ENCODE measurements at regions not wholly inside any gene's neighbourhood (a gene's known extent, or its start where the extent isn't known, plus 50 kb on each side); places are given as distances from the start of the nearest gene placed in this dataset.

GRCh38 chr1:83000286-83000685 lies 998.6 kb downstream of the TTLL7 start:
- no peak for FAIRE-seq

GRCh38 chr1:82995951-82996350 lies 1003.0 kb downstream of the TTLL7 start:
- no peak for DNase-seq (ENCODE audit: low spot score)
- FAIRE-seq = no peak

More at GRCh38 chr1:83000286-83000685, 998.6 kb downstream of the TTLL7 start:
- no peak for DNase-seq (ENCODE audit: low spot score)

GRCh38 chr1:82994616-82995263 lies 1004.2 kb downstream of the TTLL7 start:
- FAIRE-seq (no peak), DNase-seq (ENCODE audit: low spot score) (no peak)

GRCh38 chr1:82991569-82991968 lies 1007.4 kb downstream of the TTLL7 start:
- FAIRE-seq = no peak

GRCh38 chr1:82979593-82980236 lies 1019.2 kb downstream of the TTLL7 start:
- DNase-seq (ENCODE audit: low spot score) (no peak), FAIRE-seq (no peak)

More at GRCh38 chr1:82991569-82991968, 1007.4 kb downstream of the TTLL7 start:
- no peak for DNase-seq (ENCODE audit: low spot score)

GRCh38 chr1:82978461-82979324 lies 1020.2 kb downstream of the TTLL7 start:
- FAIRE-seq (no peak), DNase-seq (ENCODE audit: low spot score) (peak; percentile 37)

GRCh38 chr1:82972841-82973553 lies 1025.9 kb downstream of the TTLL7 start:
- FAIRE-seq (no peak), DNase-seq (ENCODE audit: low spot score) (no peak)

- FAIRE-seq (no peak), DNase-seq (ENCODE audit: low spot score) (no peak)
Observed at GRCh38 chr1:82969340-82969739, 1029.6 kb downstream of the TTLL7 start.

GRCh38 chr1:82962658-82963057 lies 1036.3 kb downstream of the TTLL7 start:
- FAIRE-seq = no peak
- DNase-seq (ENCODE audit: low spot score) = no peak

GRCh38 chr1:82950606-82951200 lies 1048.2 kb downstream of the TTLL7 start:
- FAIRE-seq = no peak
- DNase-seq (ENCODE audit: low spot score) = no peak

- no peak for DNase-seq (ENCODE audit: low spot score)
Observed at GRCh38 chr1:82948386-82948785, 1050.5 kb downstream of the TTLL7 start.

GRCh38 chr1:82947278-82947677 lies 1051.7 kb downstream of the TTLL7 start:
- DNase-seq (ENCODE audit: low spot score) = no peak
- no peak for FAIRE-seq

More at GRCh38 chr1:82948386-82948785, 1050.5 kb downstream of the TTLL7 start:
- FAIRE-seq = no peak

GRCh38 chr1:82946096-82946605 lies 1052.8 kb downstream of the TTLL7 start:
- FAIRE-seq = no peak
- DNase-seq (ENCODE audit: low spot score) = no peak

GRCh38 chr1:82944822-82945221 lies 1054.1 kb downstream of the TTLL7 start:
- DNase-seq (ENCODE audit: low spot score) = no peak

GRCh38 chr1:82934074-82934473 lies 1064.9 kb downstream of the TTLL7 start:
- FAIRE-seq (no peak), DNase-seq (ENCODE audit: low spot score) (no peak)

More at GRCh38 chr1:82944822-82945221, 1054.1 kb downstream of the TTLL7 start:
- FAIRE-seq = no peak

GRCh38 chr1:82932727-82933126 lies 1066.2 kb downstream of the TTLL7 start:
- DNase-seq (ENCODE audit: low spot score) = no peak

GRCh38 chr1:82932207-82932606 lies 1066.7 kb downstream of the TTLL7 start:
- DNase-seq (ENCODE audit: low spot score) = no peak
- no peak for FAIRE-seq

More at GRCh38 chr1:82932727-82933126, 1066.2 kb downstream of the TTLL7 start:
- FAIRE-seq = no peak

GRCh38 chr1:82931006-82931405 lies 1067.9 kb downstream of the TTLL7 start:
- FAIRE-seq (no peak), DNase-seq (ENCODE audit: low spot score) (no peak)

GRCh38 chr1:82927753-82928152 lies 1071.2 kb downstream of the TTLL7 start:
- no peak for DNase-seq (ENCODE audit: low spot score)
- FAIRE-seq = no peak

GRCh38 chr1:82924666-82925065 lies 1074.3 kb downstream of the TTLL7 start:
- DNase-seq (ENCODE audit: low spot score) = no peak
- FAIRE-seq = no peak

- FAIRE-seq = no peak
Observed at GRCh38 chr1:82923931-82924330, 1075.0 kb downstream of the TTLL7 start.

More at GRCh38 chr1:82923931-82924330, 1075.0 kb downstream of the TTLL7 start:
- DNase-seq (ENCODE audit: low spot score) = no peak
